VCaP (cell line): ENCODE measurements at regions not wholly inside any gene's neighbourhood (a gene's known extent, or its start where the extent isn't known, plus 50 kb on each side); places are given as distances from the start of the nearest gene placed in this dataset.

Source experiments
- H3K27ac ChIP-seq: fragments of 450-650 bp; 2 replicates; pipeline ENCODE4 v1.5.1; 2017
- CTCF ChIP-seq: fragments of 450-650 bp; conservative IDR thresholded peaks from 2 replicates; pipeline ENCODE4 v1.5.1; 2017; ENCODE audit warnings: mild to moderate bottlenecking, moderate library complexity

DNA sequence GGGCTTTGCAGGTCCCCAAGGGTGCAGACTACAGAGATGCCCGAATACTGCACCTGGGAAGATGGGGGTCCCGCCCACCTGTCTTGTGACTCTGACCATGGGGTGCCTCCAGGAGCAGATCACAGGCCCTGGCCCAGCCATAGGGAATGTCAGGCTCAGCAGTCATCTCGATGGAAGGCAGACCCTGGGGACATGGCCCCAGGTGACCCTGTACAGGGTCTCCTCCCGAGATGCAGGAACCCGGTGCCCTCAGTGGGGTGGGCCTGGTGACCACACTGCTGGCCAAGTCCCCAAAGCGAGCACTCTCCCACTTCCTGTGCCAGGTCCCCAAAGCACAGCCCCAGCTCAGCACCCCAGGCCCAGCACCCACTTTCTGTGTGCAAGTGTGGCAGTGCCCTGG lies 903.7 kb upstream of the USP15 start:
- H3K27ac ChIP-seq, result no peak overlapping the region
- no peak for TF ChIP-seq CTCF

DNA sequence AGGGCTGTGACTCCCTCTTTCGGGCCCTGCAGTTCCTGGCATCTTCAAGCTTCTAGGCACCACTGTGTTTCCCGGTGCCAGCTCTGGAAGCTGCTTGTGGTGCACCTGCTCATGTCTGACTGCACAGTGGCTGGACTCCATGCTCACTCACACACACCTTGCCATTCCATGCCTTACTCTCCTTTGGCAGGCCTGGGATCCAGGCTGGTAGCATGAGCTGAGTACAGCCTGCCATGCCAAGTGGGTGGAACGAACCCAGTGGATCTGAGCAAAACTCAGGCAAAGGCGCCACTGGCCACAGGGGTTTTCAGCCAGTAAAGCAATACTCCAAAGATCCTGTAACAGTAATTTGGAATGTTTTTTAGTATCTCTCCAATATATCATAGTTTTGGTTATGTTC lies 902.7 kb upstream of the USP15 start:
- no peak for TF ChIP-seq CTCF
- no peak overlapping the region for H3K27ac ChIP-seq

DNA sequence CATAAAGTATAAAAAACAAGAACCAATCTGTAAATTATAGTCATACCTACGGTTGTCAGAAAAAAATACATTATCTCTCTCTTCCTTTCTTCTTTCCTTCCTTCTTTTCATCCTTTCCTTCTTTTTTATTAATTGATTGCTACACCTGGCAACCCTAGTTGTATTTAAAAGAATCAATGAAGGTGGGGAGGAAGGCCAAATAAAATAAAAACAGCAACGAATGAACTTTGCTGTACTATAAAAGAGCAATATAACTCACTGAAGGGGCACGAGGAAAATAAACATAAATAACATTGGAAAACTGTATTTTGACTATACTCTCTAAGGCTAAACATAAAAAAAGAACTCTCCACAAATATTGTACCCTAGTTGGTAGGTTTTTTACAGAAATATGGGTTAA lies 898.2 kb upstream of the USP15 start:
- H3K27ac ChIP-seq, result no peak overlapping the region
- no peak for TF ChIP-seq CTCF

DNA sequence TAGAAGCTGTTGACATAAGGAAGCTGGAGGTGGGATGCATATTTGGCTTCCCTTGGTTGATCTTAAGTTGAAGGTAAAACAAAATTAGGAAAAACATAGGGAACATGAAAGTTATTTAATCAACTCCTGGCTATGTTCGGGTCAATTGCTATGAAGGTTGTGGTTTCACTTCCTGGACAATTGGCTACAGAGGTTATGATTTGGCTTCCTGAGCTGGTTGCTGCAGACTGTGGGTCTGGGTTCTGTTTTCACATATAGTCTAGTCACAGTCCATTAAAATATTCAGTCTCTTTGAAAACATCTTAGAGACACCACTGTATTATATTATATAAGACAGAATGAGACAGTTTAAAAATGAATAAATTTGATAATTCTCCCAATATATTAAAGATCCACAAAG lies 895.2 kb upstream of the USP15 start:
- no peak overlapping the region for H3K27ac ChIP-seq
- no peak for TF ChIP-seq CTCF

DNA sequence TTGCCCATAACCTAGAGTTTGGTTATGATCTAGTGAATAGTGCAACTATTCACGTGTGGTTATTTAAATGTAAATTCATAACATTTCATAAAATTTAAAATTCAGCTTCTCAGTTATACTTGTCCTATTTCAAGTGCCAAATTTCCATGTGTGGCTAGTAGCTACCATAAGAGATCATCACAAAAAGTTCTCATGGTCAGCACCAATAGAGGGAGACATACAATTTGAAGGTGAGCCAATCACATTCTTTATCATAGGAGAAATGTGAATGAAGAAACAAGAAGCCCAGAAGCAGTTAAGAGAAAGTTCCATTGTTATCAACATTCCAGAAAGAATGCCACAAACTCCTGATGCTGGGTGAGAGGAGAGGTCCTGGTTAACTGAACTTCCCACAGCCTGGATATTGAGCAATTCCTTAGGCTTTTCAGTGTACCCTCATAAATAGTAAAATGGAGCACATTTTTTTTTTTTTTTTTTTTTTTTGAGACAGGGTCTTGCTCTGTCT lies 892.9 kb upstream of the USP15 start:
- H3K27ac ChIP-seq, result no peak overlapping the region
- TF ChIP-seq CTCF, result peak; percentile 40

- H3K27ac ChIP-seq, result no peak overlapping the region
- TF ChIP-seq CTCF, result no peak
Observed at GRCh38 chr12:61369241-61369910, 890.8 kb upstream of the USP15 start.

DNA sequence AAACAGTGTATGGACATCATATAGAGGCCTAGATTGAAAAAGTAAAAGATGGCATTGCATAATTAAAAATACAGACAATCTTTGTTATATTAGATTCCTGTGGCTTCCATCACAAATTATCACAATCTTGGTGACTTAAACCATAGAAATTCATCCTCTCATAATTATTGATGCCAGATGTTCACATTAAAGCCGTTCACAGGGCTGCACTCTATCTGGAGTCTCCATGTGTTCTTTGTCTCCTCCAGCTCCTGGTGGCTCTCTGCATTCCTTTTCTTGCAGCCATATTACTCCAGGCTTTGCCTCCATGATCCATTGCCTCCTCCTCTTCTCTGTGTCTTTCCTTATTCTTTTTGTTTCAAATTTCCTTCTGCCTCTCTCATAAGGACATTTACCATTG lies 875.7 kb upstream of the USP15 start:
- no peak overlapping the region for H3K27ac ChIP-seq

More for the DNA sequence above, 875.7 kb upstream of the USP15 start:
- TF ChIP-seq CTCF, result no peak
